ENCODE measurements at regions not wholly inside any gene's neighbourhood (a gene's known extent, or its start where the extent isn't known, plus 50 kb on each side); places are given as distances from the start of the nearest gene placed in this dataset.

DNA sequence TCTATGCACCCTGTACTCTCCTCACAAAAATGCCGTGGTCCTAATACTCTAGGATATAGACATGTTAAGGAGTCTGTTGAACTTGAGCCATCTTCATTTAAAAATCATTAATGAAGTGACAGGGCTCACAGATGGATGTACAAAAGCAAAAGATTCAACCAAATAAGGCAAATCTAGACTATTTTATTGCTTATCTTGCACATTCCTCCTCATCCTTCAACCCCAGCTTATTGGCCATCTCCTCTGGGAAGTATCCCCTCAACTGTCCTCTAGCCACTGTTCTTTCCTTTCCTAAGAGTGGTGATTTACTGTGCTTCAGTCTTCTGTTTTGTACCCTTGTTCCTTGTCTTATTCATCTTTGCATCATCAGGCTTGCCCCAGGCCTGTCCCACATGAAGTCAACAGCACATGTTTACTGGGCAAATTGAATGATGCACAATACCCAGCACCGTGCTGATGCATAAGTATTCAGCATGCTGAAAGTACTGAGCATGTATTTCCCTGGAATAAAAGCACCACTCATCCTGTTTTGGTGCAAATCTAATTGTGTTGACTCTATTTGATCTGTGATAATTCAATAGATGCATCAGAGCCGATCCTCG, 287.3 kb upstream of the CLNK start:
- TF ChIP-seq, protein P1, sequence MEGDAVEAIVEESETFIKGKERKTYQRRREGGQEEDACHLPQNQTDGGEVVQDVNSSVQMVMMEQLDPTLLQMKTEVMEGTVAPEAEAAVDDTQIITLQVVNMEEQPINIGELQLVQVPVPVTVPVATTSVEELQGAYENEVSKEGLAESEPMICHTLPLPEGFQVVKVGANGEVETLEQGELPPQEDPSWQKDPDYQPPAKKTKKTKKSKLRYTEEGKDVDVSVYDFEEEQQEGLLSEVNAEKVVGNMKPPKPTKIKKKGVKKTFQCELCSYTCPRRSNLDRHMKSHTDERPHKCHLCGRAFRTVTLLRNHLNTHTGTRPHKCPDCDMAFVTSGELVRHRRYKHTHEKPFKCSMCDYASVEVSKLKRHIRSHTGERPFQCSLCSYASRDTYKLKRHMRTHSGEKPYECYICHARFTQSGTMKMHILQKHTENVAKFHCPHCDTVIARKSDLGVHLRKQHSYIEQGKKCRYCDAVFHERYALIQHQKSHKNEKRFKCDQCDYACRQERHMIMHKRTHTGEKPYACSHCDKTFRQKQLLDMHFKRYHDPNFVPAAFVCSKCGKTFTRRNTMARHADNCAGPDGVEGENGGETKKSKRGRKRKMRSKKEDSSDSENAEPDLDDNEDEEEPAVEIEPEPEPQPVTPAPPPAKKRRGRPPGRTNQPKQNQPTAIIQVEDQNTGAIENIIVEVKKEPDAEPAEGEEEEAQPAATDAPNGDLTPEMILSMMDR (IDR thresholded peaks at IDR 0.05; ENCODE audit: insufficient read depth, low read depth, low read length, missing control alignments), result no peak
- H3K4me3 ChIP-seq (ENCODE audit: low read depth, low read length), result no peak overlapping the region
- DNase-seq (ENCODE audit: low read depth), result no peak

DNA sequence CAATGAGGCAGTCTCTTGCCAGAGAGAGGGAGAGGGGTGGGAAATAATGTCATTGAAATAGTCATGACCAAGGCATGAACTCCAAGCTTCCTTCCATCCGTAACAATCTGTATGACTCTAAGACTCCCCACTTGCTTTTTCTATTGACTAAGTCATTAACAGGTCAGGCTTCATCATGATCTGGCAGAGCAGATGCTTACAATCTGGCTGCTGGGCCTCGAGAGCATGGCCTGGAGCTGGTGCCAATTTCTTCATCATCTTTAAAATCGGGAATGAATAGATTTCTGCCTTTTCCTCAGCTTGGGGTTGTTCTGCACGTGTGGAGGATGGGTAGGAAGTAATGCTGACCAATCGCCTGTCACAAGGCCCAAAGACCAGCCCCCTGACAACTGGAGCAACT, 280.6 kb upstream of the CLNK start:
- H3K4me3 ChIP-seq (ENCODE audit: low read depth, low read length), result no peak overlapping the region
- TF ChIP-seq, protein P1 (IDR thresholded peaks at IDR 0.05; ENCODE audit: insufficient read depth, low read depth, low read length, missing control alignments), result no peak
- no peak for DNase-seq (ENCODE audit: low read depth)

DNA sequence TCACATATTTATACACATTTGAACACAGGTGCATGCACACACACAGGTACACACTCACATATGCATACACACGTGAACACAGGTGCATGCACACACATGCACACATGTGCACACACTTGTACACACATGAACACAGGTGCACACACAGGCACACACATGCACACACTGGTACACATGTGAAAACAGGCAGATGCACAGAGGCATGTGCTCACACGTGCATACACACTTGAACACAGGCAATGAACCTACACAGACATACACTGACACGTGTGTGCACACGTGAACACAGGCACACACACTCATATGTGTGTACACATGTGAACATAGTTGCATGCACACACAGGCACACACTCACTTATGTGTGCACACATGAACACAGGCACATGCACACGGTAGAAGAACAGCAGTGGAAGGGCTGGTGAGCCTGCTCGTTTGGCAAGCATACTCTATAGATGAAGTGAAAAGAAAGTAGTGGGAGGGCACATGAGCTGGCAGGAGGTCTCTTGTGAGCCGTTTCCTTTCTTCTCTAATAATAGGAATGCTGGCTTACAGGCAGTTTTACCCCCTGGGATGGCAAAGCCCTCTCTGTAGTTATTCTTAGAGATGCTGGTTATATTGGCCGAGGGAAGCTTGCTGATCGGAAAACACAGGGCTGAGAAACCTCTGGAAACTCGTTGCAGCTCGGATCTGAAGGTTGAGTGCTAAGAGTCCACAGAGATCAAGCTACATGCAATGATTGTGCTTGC, 279.6 kb upstream of the CLNK start:
- TF ChIP-seq, protein P1 (IDR thresholded peaks at IDR 0.05; ENCODE audit: insufficient read depth, low read depth, low read length, missing control alignments), result no peak
- H3K4me3 ChIP-seq (ENCODE audit: low read depth, low read length), result no peak overlapping the region
- no peak for DNase-seq (ENCODE audit: low read depth)

DNA sequence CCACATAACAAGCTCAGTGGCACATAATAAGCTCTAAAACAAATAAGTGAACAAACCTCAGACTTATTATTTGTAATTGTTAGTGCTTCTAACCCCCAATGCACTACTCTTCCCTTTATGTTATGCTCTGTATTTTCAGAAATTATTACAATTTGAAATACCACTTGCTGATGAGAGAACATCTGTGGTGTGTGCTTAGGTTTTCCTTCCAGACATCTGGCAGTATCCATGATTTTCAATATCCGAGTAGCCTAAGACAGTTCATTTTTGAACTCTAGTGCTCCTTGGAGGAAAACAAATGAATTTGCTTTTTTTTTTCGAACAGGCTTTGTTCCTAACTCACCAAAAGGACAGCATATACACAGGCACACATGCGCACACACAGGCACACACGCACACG, 278.7 kb upstream of the CLNK start:
- no peak for DNase-seq (ENCODE audit: low read depth)

DNA sequence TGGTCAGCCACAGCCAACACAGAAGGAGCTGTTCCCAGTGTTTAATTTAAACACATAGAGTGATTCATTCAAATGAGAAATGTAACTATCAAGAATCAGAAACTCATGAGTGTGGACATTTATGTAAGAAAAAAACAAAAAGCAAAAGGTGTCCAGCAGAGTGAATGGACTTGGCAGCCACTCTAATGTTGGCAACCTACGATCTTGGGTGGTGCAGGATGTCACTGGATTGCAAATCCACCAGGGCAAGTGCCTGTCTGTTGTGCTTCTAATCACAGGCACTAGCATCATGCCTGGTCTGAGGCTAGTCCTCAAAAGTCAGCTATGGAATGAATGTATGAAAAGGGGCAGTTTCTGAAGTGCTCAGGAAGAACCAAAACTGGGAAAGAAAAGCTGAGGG, 277.7 kb upstream of the CLNK start:
- DNase-seq (ENCODE audit: low read depth), result no peak
- TF ChIP-seq, protein P1 (IDR thresholded peaks at IDR 0.05; ENCODE audit: insufficient read depth, low read depth, low read length, missing control alignments), result no peak
- H3K4me3 ChIP-seq (ENCODE audit: low read depth, low read length), result no peak overlapping the region

More for the DNA sequence above, 278.7 kb upstream of the CLNK start:
- TF ChIP-seq, protein P1 (IDR thresholded peaks at IDR 0.05; ENCODE audit: insufficient read depth, low read depth, low read length, missing control alignments), result no peak
- no peak overlapping the region for H3K4me3 ChIP-seq (ENCODE audit: low read depth, low read length)

DNA sequence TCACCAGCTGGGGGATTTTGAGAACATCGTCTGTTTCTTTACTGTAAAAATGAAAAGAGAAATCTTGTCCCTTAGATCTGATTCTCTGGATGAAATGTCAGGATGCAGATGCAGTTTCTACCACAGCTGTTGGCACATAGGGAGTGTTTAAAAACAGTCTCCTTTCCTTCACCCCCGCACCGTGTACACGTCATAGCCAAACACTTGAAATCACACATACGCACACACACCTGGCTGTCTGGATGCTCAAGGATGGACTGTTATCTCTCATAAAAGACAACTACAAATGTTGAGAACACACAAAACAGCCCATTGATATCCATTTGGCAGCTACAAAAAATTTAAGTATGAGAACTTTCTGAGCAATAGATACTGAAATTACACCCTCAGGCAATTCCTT, 275.8 kb upstream of the CLNK start:
- no peak overlapping the region for H3K4me3 ChIP-seq (ENCODE audit: low read depth, low read length)
- no peak for DNase-seq (ENCODE audit: low read depth)
- TF ChIP-seq, protein P1 (IDR thresholded peaks at IDR 0.05; ENCODE audit: insufficient read depth, low read depth, low read length, missing control alignments), result no peak

All from GM12865 (cell line).